Glutamatergic neuron (in vitro differentiated cells): ENCODE measurements at regions not wholly inside any gene's neighbourhood (a gene's known extent, or its start where the extent isn't known, plus 50 kb on each side); places are given as distances from the start of the nearest gene placed in this dataset.

Experiments used
- DNase-seq: peaks from one replicate; pipeline ENCODE4 v3.0.0; 2022
- H3K27ac Mint-ChIP-seq: one replicate; pipeline ENCODE4 v1.8.0; 2020; ENCODE audit warnings: mild to moderate bottlenecking, mixed read lengths, inconsistent platforms; ENCODE audit not compliant: unreplicated experiment
- H3K27me3 Mint-ChIP-seq: one replicate; pipeline ENCODE4 v1.8.0; 2020; ENCODE audit warnings: mild to moderate bottlenecking, moderate library complexity, mixed read lengths, inconsistent platforms; ENCODE audit not compliant: unreplicated experiment
- H3K36me3 Mint-ChIP-seq: one replicate; pipeline ENCODE4 v1.8.0; 2020; ENCODE audit warnings: mild to moderate bottlenecking, mixed read lengths, inconsistent platforms; ENCODE audit not compliant: unreplicated experiment
- H3K4me1 Mint-ChIP-seq: one replicate; pipeline ENCODE4 v1.8.0; 2020; ENCODE audit warnings: mild to moderate bottlenecking, low read depth, mixed read lengths, inconsistent platforms; ENCODE audit not compliant: unreplicated experiment
- H3K4me3 Mint-ChIP-seq: one replicate; pipeline ENCODE4 v1.8.0; 2020; ENCODE audit warnings: mild to moderate bottlenecking, mixed read lengths, inconsistent platforms; ENCODE audit not compliant: unreplicated experiment
- H3K9me3 Mint-ChIP-seq: one replicate; pipeline ENCODE4 v1.8.0; 2020; ENCODE audit warnings: mild to moderate bottlenecking, moderate library complexity, mixed read lengths, inconsistent platforms; ENCODE audit not compliant: unreplicated experiment
- TF ChIP-seq, protein P1 (sequence below): fragments of 200-600 bp; sonication (generic); IDR thresholded peaks from one replicate; pipeline ENCODE4 v1.5.0; 2021; ENCODE audit not compliant: partially characterized antibody, unreplicated experiment

DNA sequence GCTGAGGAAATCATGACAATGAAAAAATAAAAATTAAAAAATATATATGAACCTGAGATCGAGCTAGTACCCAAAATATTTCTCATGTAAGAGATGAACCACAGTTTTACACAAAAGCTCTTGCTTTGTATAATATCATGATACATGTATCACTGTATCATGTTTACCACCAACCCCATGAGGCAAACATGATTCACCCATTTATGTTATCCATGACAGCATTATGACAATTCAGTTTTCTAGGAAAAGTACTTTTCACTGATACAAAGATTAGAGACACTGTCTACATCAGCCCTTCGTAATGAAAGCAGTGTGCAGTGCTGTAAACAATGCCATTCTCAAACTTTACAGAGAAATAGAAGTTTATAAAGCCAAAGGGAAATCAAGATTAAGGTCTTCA lies 852.5 kb upstream of the LRRC4C start:
- DNase-seq, result no peak
- TF ChIP-seq, protein P1, sequence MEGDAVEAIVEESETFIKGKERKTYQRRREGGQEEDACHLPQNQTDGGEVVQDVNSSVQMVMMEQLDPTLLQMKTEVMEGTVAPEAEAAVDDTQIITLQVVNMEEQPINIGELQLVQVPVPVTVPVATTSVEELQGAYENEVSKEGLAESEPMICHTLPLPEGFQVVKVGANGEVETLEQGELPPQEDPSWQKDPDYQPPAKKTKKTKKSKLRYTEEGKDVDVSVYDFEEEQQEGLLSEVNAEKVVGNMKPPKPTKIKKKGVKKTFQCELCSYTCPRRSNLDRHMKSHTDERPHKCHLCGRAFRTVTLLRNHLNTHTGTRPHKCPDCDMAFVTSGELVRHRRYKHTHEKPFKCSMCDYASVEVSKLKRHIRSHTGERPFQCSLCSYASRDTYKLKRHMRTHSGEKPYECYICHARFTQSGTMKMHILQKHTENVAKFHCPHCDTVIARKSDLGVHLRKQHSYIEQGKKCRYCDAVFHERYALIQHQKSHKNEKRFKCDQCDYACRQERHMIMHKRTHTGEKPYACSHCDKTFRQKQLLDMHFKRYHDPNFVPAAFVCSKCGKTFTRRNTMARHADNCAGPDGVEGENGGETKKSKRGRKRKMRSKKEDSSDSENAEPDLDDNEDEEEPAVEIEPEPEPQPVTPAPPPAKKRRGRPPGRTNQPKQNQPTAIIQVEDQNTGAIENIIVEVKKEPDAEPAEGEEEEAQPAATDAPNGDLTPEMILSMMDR, result no peak
- H3K4me1 Mint-ChIP-seq, result no peaks in the 10 kb centered on the region
- H3K4me3 Mint-ChIP-seq, result no peak overlapping the region
- no peaks in the 10 kb centered on the region for H3K9me3 Mint-ChIP-seq
- H3K27ac Mint-ChIP-seq, result no peak overlapping the region
- no peaks in the 10 kb centered on the region for H3K36me3 Mint-ChIP-seq
- no peaks in the 10 kb centered on the region for H3K27me3 Mint-ChIP-seq

DNA sequence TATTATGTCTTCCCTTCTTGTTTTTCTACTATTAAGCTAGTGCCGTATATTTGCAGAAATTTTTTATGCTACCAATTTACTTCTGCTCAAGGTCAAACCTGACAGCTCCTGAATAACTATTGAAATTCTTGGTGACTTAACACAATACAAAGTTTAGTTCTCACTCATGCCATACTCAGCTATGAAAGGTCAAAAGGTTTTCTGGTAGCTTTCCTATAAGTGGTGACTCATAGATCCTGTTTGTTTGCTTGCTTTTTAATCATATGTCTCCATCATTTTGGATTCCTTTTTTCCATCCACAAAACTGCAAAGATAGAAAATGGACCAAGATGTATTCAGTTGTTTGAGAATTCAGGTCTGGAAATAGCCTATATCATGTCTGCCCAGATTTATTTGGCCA lies 855.8 kb upstream of the LRRC4C start:
- Mint-ChIP-seq H3K27me3 (no peaks in the 10 kb centered on the region), H3K27ac (no peak overlapping the region), H3K4me1 (no peaks in the 10 kb centered on the region), H3K9me3 (no peaks in the 10 kb centered on the region), H3K36me3 (no peaks in the 10 kb centered on the region), H3K4me3 (no peak overlapping the region)
- DNase-seq, result no peak
- TF ChIP-seq, protein P1, result no peak

DNA sequence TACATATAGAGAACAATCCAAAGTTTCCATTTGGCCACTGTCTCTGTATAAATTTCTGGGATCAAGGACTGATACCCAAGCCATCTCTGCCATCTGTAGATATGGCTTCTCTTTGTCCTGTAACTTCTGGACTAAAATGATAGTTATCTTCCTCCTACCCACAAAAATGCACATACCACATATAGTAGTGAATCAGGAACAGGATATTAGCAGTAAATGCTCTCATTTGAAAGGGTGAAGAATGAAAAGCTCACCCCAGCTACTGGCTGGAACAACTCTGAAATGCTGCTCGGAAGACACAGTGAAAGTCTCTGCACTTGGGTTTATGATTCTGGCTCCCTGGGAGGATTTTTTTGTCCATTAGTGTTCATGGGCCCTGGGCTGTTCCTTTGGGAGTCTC lies 856.4 kb upstream of the LRRC4C start:
- Mint-ChIP-seq H3K27me3 (no peaks in the 10 kb centered on the region), H3K27ac (no peak overlapping the region), H3K36me3 (no peaks in the 10 kb centered on the region), H3K4me3 (no peak overlapping the region), H3K9me3 (no peaks in the 10 kb centered on the region), H3K4me1 (no peaks in the 10 kb centered on the region)
- DNase-seq, result no peak
- TF ChIP-seq, protein P1, result no peak

DNA sequence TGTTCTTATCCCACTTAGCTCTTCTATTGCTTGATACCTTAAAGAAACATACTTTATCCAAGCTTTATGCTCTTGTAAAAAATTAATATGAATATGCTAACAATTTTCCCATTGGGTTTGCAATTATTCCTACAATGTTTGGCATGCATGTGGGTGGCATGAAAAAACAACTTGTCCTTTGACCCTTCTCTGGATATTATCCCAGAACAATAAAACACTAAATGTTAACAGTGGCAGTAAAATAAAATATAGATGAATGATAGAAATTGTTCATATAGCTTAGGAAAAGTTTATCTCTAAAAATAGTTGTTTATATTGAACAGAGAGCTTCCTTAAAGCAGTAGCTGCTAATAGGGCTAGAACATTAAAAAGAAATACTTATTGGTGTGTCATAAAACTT lies 860.5 kb upstream of the LRRC4C start:
- DNase-seq, result no peak
- no peak overlapping the region for H3K4me3 Mint-ChIP-seq
- no peak overlapping the region for H3K27ac Mint-ChIP-seq
- TF ChIP-seq, protein P1, result no peak
- H3K36me3 Mint-ChIP-seq, result no peaks in the 10 kb centered on the region
- H3K9me3 Mint-ChIP-seq, result no peaks in the 10 kb centered on the region
- H3K27me3 Mint-ChIP-seq, result no peaks in the 10 kb centered on the region
- H3K4me1 Mint-ChIP-seq, result no peaks in the 10 kb centered on the region

DNA sequence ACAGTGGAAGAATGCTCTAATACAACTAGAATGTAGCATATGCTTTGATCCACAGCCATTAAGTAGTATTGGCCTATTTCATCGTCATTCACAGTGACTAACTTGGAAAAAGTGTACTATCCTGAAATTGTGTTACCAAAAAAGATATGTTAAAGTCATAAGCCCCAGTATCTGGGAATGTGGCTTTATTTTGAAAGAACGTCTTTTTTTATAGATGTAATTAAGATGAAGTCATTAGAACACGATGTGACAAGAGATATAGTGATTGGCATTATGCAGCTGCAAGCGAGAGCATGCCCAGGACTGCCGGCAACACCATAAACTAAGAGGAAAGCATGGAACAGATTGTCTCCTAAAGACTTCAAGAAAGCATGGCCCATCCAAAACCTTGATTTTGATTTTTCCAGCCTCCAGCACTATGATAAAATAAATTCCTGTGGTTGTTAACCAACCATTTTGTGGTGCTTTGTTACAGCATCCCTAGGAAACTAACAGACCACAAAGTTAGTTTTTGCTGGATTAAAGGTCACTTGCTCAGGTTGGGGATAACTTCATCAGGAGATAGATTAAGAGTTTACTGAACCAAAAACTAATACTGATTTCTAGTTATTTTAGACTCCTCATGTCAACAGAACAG lies 870.6 kb upstream of the LRRC4C start:
- H3K27ac Mint-ChIP-seq, result no peak overlapping the region
- peaks cover 1% of the 10 kb centered on the region for H3K9me3 Mint-ChIP-seq
- H3K36me3 Mint-ChIP-seq, result peaks cover 7% of the 10 kb centered on the region

More for the DNA sequence above, 870.6 kb upstream of the LRRC4C start:
- no peak overlapping the region for H3K4me3 Mint-ChIP-seq
- TF ChIP-seq, protein P1, result no peak
- H3K27me3 Mint-ChIP-seq, result no peaks in the 10 kb centered on the region
- no peaks in the 10 kb centered on the region for H3K4me1 Mint-ChIP-seq
- DNase-seq, result no peak
